GM12878 (cell line): ENCODE measurements at regions not wholly inside any gene's neighbourhood (a gene's known extent, or its start where the extent isn't known, plus 50 kb on each side); places are given as distances from the start of the nearest gene placed in this dataset.

Experiments
- ATAC-seq: fragments of 200-7000 bp; cut with Tn5 transposase; 3 replicates; pipeline ENCODE4 v1.9.1; 2020; ENCODE audit warnings: mild to moderate bottlenecking, moderate library complexity
- BruUV-seq: library from RNA; stranded (reverse); fragments of 400-500 nt; replicated peaks from 2 replicates; lab custom pipeline; 2021; lab: Mats Ljungman, UMichigan
- CTCF ChIA-PET: fragments of 300-600 bp; sonication (Branson Sonifier 250); formaldehyde crosslinking; extraction: SDS; loops from one replicate; lab custom pipeline; 2021; ENCODE audit warnings: inconsistent platforms; lab: Yijun Ruan, JAX
- POLR2A ChIA-PET: fragments of 350-600 bp; formaldehyde crosslinking; extraction: SDS; loops from one replicate; lab custom pipeline; 2021; ENCODE audit warnings: inconsistent platforms; lab: Charles Lee
- RAD21 ChIA-PET: fragments of 300-600 bp; sonication (Branson Sonifier 250); formaldehyde crosslinking; loops from one replicate; lab custom pipeline; 2023; ENCODE audit warnings: antibody characterized with exemption; ENCODE audit not compliant: unreplicated experiment; lab: Charles Lee
- SMC1A ChIA-PET: fragments of 300-600 bp; sonication (Branson Sonifier 250); formaldehyde crosslinking; loops from one replicate; lab custom pipeline; 2023; ENCODE audit not compliant: unreplicated experiment, uncharacterized antibody; lab: Charles Lee
- DNase-seq: peaks from one replicate; pipeline ENCODE4 v3.0.0-alpha.2; 2011; ENCODE audit warnings: low read depth, low spot score
- FAIRE-seq: peaks from 3 replicates; lab custom pipeline; 2011; peaks lifted over from hg19 to GRCh38; lab: Jason Lieb, UNC
- H2AFZ ChIP-seq: 2 replicates; pipeline ENCODE4 v1.6.0; 2011; ENCODE audit warnings: low read depth, low read length, control low read depth; ENCODE audit not compliant: control insufficient read depth
- H3K27ac ChIP-seq: 2 replicates; pipeline ENCODE4 v1.5.1; 2011; ENCODE audit warnings: control low read depth; ENCODE audit not compliant: control insufficient read depth, insufficient read depth
- H3K27me3 ChIP-seq, 2 experiments: replicated peaks in 1 of 2; 2 replicates each; pipeline versions ENCODE4 v1.6.0 to v1.6.1; 2011; ENCODE audit warnings: low read length in 1 of 2; ENCODE audit not compliant: control insufficient read depth in 2 of 2, insufficient read depth in 2 of 2
- H3K36me3 ChIP-seq, 2 experiments: 2 replicates each; pipeline ENCODE4 v1.5.1; 2011; ENCODE audit warnings: low read length in 1 of 2; ENCODE audit not compliant: control insufficient read depth in 2 of 2, insufficient read depth in 2 of 2
- H3K4me1 ChIP-seq: 2 replicates; pipeline ENCODE4 v1.6.1; 2011; ENCODE audit warnings: mild to moderate bottlenecking, low read length, moderate library complexity, mixed read lengths; ENCODE audit not compliant: control insufficient read depth, insufficient read depth
- H3K4me2 ChIP-seq: 2 replicates; pipeline ENCODE4 v1.6.0; 2011; ENCODE audit warnings: control low read depth; ENCODE audit not compliant: control insufficient read depth, insufficient read depth
- H3K4me3 ChIP-seq: fragments of 200-600 bp; sonication (generic); 2 replicates; pipeline ENCODE4 v1.5.1; 2016
- H3K79me2 ChIP-seq: 2 replicates; pipeline ENCODE4 v1.6.0; 2011; ENCODE audit warnings: low read length; ENCODE audit not compliant: control insufficient read depth, insufficient read depth
- H3K9ac ChIP-seq: 2 replicates; pipeline ENCODE4 v1.8.0; 2011; ENCODE audit warnings: low read length, control low read depth, mixed read lengths; ENCODE audit not compliant: control insufficient read depth, insufficient read depth
- H3K9me3 ChIP-seq: replicated peaks from 3 replicates; pipeline ENCODE4 v1.5.1; 2011; ENCODE audit warnings: mild to moderate bottlenecking, low read length; ENCODE audit not compliant: control insufficient read depth, insufficient read depth
- H4K20me1 ChIP-seq: 2 replicates; pipeline ENCODE4 v1.6.0; 2011; ENCODE audit not compliant: control insufficient read depth, insufficient read depth
- MTA3 ChIP-seq: IDR thresholded peaks from 2 replicates; pipeline ENCODE4 v1.6.1; 2012; ENCODE audit warnings: low read length, inconsistent platforms, borderline replicate concordance
- NFIC ChIP-seq: IDR thresholded peaks from 2 replicates; pipeline ENCODE4 v1.6.1; 2012; ENCODE audit warnings: low read depth, mild to moderate bottlenecking, inconsistent platforms, low read length, moderate library complexity
- PAX8 ChIP-seq: fragments of 450-650 bp; IDR thresholded peaks from 2 replicates; pipeline ENCODE4 v1.6.1; 2017; ENCODE audit warnings: mild to moderate bottlenecking, moderate library complexity
- POLR2AphosphoS2 ChIP-seq: IDR thresholded peaks from 2 replicates; pipeline ENCODE4 v1.6.1; 2011; ENCODE audit warnings: low read depth, mild to moderate bottlenecking, low read length, improper control_type of control experiment, moderate library complexity
- RUNX3 ChIP-seq: IDR thresholded peaks from 2 replicates; pipeline ENCODE4 v1.6.1; 2012; ENCODE audit warnings: low read length, inconsistent platforms
- SIX5 ChIP-seq: IDR thresholded peaks from 2 replicates; pipeline ENCODE4 v1.6.1; 2011; ENCODE audit warnings: mild to moderate bottlenecking, low read depth, low read length, moderate library complexity; ENCODE audit not compliant: severe bottlenecking
- SMARCA5 ChIP-seq: fragments of 450-650 bp; IDR thresholded peaks from 2 replicates; pipeline ENCODE4 v1.6.1; 2017; ENCODE audit warnings: mild to moderate bottlenecking
- TCF3 ChIP-seq: IDR thresholded peaks from 2 replicates; pipeline ENCODE4 v1.6.1; 2012; ENCODE audit warnings: low read depth, mild to moderate bottlenecking, low read length, borderline replicate concordance; ENCODE audit not compliant: insufficient read depth
- ZSCAN29 ChIP-seq: fragments of 450-650 bp; IDR thresholded peaks from 2 replicates; pipeline ENCODE4 v1.6.1; 2017; ENCODE audit warnings: mild to moderate bottlenecking, moderate library complexity
- WGBS: methylation state at CpG from one replicate; pipeline ENCODE4 v1.1.6; 2016; ENCODE audit warnings: low lambda C conversion rate; ENCODE audit not compliant: insufficient replicate concordance, insufficient coverage; ENCODE audit errors: missing lambda C conversion rate; 5-methylcytosine and 5-hydroxymethylcytosine counted together
- in situ Hi-C: fragments of 300-500 bp; cut with MboI; formaldehyde crosslinking; loops from 9 replicates; pipeline ENCODE4 v1.14.3; 2018; ENCODE audit warnings: mixed read lengths
- intact Hi-C: fragments of 100-400 bp; cut with micrococcal nuclease; formaldehyde crosslinking; loops from one replicate; pipeline ENCODE4 v1.14.2; 2022; ENCODE audit not compliant: unreplicated experiment
- TF ChIP-seq, protein P1 (sequence below): fragments of 450-650 bp; IDR thresholded peaks from 2 replicates; pipeline ENCODE4 v1.6.1; 2016; ENCODE audit warnings: mild to moderate bottlenecking
- TF ChIP-seq, protein P2 (sequence below), 3 experiments: IDR thresholded peaks in 2 of 3; conservative IDR thresholded peaks in 1 of 3; 2 replicates each; pipeline ENCODE4 v1.5.1; 2011; ENCODE audit warnings: low read depth in 3 of 3, low read length in 3 of 3, mild to moderate bottlenecking in 3 of 3, control low read depth in 2 of 3, moderate library complexity in 2 of 3, inconsistent platforms in 1 of 3, mixed read lengths in 1 of 3; ENCODE audit not compliant: control insufficient read depth in 2 of 3, insufficient read depth in 1 of 3; ENCODE audit errors: extremely low read depth in 1 of 3
- TF ChIP-seq, protein P3 (sequence below): IDR thresholded peaks from 2 replicates; pipeline ENCODE4 v1.6.1; 2012; ENCODE audit warnings: mild to moderate bottlenecking, low read depth, low read length
- TF ChIP-seq, protein P4 (sequence below): fragments of 450-650 bp; IDR thresholded peaks from 2 replicates; pipeline ENCODE4 v1.6.1; 2017; ENCODE audit warnings: mild to moderate bottlenecking
- TF ChIP-seq, protein P5 (sequence below): fragments of 450-650 bp; IDR thresholded peaks from 2 replicates; pipeline ENCODE4 v1.6.1; 2018; ENCODE audit warnings: borderline replicate concordance, mild to moderate bottlenecking; ENCODE audit not compliant: partially characterized antibody

DNA sequence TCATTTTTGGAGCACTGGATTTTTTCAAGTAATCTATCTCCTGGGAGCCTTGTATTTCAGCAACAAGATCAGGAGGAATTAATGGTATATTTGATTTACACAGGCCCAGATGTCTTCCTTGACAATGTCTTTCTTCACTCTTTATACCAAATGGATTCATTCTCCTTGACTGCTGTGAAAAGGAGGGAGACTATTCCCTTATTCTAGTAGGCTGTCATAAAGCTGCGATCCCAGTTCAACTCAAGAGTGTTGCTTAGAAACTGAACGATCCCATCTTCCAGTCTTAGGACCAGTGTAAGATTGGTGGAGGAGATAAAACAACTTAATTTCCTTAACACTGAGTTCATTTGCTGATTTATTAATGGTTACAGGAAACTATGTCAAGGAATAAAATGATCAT lies 119.4 kb upstream of the ROBO1 start:
- DNase-seq (no peak), FAIRE-seq (no peak), ATAC-seq (no peak)
- ChIA-PET SMC1A (no interaction called here), RAD21 (no interaction called here), POLR2A (no interaction called here), CTCF (no interaction called here)
- no peak overlapping the region for H2AFZ ChIP-seq
- no peaks in the 10 kb centered on the region for H3K36me3 ChIP-seq
- no peaks in the 10 kb centered on the region for H3K4me1 ChIP-seq
- no peaks in the 10 kb centered on the region for H4K20me1 ChIP-seq
- no peaks in the 10 kb centered on the region for H3K79me2 ChIP-seq
- intact Hi-C loops = no loop called here
- no peak overlapping the region for H3K4me3 ChIP-seq
- H3K27me3 ChIP-seq = no peaks in the 10 kb centered on the region
- no TSS peak for BruUV-seq
- no peak overlapping the region for H3K27ac ChIP-seq
- no peak overlapping the region for H3K4me2 ChIP-seq
- in situ Hi-C loops = no loop called here
- WGBS = 0% methylated on average over 2 of the region's 2 CpGs
- no peaks in the 10 kb centered on the region for H3K9me3 ChIP-seq
- H3K9ac ChIP-seq = no peak overlapping the region
- TF ChIP-seq RUNX3 = no peak
- TF ChIP-seq PAX8 = no peak
- TF ChIP-seq, protein P1, sequence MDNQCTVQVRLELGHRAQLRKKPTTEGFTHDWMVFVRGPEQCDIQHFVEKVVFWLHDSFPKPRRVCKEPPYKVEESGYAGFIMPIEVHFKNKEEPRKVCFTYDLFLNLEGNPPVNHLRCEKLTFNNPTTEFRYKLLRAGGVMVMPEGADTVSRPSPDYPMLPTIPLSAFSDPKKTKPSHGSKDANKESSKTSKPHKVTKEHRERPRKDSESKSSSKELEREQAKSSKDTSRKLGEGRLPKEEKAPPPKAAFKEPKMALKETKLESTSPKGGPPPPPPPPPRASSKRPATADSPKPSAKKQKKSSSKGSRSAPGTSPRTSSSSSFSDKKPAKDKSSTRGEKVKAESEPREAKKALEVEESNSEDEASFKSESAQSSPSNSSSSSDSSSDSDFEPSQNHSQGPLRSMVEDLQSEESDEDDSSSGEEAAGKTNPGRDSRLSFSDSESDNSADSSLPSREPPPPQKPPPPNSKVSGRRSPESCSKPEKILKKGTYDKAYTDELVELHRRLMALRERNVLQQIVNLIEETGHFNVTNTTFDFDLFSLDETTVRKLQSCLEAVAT = no peak
- TF ChIP-seq TCF3 = no peak
- TF ChIP-seq ZSCAN29 = no peak
- TF ChIP-seq, protein P2, sequence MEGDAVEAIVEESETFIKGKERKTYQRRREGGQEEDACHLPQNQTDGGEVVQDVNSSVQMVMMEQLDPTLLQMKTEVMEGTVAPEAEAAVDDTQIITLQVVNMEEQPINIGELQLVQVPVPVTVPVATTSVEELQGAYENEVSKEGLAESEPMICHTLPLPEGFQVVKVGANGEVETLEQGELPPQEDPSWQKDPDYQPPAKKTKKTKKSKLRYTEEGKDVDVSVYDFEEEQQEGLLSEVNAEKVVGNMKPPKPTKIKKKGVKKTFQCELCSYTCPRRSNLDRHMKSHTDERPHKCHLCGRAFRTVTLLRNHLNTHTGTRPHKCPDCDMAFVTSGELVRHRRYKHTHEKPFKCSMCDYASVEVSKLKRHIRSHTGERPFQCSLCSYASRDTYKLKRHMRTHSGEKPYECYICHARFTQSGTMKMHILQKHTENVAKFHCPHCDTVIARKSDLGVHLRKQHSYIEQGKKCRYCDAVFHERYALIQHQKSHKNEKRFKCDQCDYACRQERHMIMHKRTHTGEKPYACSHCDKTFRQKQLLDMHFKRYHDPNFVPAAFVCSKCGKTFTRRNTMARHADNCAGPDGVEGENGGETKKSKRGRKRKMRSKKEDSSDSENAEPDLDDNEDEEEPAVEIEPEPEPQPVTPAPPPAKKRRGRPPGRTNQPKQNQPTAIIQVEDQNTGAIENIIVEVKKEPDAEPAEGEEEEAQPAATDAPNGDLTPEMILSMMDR (IDR thresholded peaks at IDR 0.05 in 2 of 3, conservative IDR thresholded peaks at IDR 0.05 in 1 of 3; ENCODE audit: control insufficient read depth in 2 of 3, extremely low read depth in 1 of 3, insufficient read depth in 1 of 3, low read depth in 3 of 3, low read length in 3 of 3) = no peak
- no peak for TF ChIP-seq NFIC
- TF ChIP-seq, protein P3, sequence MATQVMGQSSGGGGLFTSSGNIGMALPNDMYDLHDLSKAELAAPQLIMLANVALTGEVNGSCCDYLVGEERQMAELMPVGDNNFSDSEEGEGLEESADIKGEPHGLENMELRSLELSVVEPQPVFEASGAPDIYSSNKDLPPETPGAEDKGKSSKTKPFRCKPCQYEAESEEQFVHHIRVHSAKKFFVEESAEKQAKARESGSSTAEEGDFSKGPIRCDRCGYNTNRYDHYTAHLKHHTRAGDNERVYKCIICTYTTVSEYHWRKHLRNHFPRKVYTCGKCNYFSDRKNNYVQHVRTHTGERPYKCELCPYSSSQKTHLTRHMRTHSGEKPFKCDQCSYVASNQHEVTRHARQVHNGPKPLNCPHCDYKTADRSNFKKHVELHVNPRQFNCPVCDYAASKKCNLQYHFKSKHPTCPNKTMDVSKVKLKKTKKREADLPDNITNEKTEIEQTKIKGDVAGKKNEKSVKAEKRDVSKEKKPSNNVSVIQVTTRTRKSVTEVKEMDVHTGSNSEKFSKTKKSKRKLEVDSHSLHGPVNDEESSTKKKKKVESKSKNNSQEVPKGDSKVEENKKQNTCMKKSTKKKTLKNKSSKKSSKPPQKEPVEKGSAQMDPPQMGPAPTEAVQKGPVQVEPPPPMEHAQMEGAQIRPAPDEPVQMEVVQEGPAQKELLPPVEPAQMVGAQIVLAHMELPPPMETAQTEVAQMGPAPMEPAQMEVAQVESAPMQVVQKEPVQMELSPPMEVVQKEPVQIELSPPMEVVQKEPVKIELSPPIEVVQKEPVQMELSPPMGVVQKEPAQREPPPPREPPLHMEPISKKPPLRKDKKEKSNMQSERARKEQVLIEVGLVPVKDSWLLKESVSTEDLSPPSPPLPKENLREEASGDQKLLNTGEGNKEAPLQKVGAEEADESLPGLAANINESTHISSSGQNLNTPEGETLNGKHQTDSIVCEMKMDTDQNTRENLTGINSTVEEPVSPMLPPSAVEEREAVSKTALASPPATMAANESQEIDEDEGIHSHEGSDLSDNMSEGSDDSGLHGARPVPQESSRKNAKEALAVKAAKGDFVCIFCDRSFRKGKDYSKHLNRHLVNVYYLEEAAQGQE = no peak
- TF ChIP-seq, protein P4, sequence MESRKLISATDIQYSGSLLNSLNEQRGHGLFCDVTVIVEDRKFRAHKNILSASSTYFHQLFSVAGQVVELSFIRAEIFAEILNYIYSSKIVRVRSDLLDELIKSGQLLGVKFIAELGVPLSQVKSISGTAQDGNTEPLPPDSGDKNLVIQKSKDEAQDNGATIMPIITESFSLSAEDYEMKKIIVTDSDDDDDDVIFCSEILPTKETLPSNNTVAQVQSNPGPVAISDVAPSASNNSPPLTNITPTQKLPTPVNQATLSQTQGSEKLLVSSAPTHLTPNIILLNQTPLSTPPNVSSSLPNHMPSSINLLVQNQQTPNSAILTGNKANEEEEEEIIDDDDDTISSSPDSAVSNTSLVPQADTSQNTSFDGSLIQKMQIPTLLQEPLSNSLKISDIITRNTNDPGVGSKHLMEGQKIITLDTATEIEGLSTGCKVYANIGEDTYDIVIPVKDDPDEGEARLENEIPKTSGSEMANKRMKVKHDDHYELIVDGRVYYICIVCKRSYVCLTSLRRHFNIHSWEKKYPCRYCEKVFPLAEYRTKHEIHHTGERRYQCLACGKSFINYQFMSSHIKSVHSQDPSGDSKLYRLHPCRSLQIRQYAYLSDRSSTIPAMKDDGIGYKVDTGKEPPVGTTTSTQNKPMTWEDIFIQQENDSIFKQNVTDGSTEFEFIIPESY = no peak
- no peak for TF ChIP-seq POLR2AphosphoS2
- no peak for TF ChIP-seq MTA3
- no peak for TF ChIP-seq SMARCA5
- TF ChIP-seq SIX5 = no peak
- TF ChIP-seq, protein P5, sequence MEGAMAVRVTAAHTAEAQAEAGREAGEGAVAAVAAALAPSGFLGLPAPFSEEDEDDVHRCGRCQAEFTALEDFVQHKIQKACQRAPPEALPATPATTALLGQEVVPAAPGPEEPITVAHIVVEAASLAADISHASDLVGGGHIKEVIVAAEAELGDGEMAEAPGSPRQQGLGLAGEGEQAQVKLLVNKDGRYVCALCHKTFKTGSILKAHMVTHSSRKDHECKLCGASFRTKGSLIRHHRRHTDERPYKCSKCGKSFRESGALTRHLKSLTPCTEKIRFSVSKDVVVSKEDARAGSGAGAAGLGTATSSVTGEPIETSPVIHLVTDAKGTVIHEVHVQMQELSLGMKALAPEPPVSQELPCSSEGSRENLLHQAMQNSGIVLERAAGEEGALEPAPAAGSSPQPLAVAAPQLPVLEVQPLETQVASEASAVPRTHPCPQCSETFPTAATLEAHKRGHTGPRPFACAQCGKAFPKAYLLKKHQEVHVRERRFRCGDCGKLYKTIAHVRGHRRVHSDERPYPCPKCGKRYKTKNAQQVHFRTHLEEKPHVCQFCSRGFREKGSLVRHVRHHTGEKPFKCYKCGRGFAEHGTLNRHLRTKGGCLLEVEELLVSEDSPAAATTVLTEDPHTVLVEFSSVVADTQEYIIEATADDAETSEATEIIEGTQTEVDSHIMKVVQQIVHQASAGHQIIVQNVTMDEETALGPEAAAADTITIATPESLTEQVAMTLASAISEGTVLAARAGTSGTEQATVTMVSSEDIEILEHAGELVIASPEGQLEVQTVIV = no peak
